HepG2 (cell line): ENCODE measurements at regions not wholly inside any gene's neighbourhood (a gene's known extent, or its start where the extent isn't known, plus 50 kb on each side); places are given as distances from the start of the nearest gene placed in this dataset.

Experiments used
- CEBPB ChIP-seq: IDR thresholded peaks from 2 replicates; pipeline ENCODE4 v1.6.1; 2011; ENCODE audit warnings: low read depth, low read length, improper control_type of control experiment, borderline replicate concordance
- CTCF ChIP-seq: sonication (generic); formaldehyde crosslinking; IDR thresholded peaks from 2 replicates; pipeline ENCODE4 v1.5.0; 2020; ENCODE audit warnings: mild to moderate bottlenecking, missing genetic modification reagents, moderate library complexity
- EP300 ChIP-seq, 3 experiments: sonication (generic) in 1 of 3; formaldehyde crosslinking in 1 of 3; IDR thresholded peaks; 2 replicates each; pipeline versions ENCODE4 v1.5.1 to v1.6.1; 2011 to 2020; ENCODE audit warnings: low read depth in 2 of 3, low read length in 2 of 3, borderline replicate concordance in 1 of 3, improper control_type of control experiment in 1 of 3, mild to moderate bottlenecking in 1 of 3, missing genetic modification reagents in 1 of 3, moderate library complexity in 1 of 3
- HCFC1 ChIP-seq: fragments of 150-350 bp; IDR thresholded peaks from 2 replicates; pipeline ENCODE4 v1.6.1; 2014; ENCODE audit warnings: low read depth, low read length
- KDM6A ChIP-seq: IDR thresholded peaks from 2 replicates; pipeline ENCODE4 v1.6.1; 2016; ENCODE audit warnings: low read depth
- MAX ChIP-seq: IDR thresholded peaks from 2 replicates; pipeline ENCODE4 v1.6.1; 2012; ENCODE audit warnings: inconsistent platforms
- PRDM15 ChIP-seq: sonication (generic); formaldehyde crosslinking; IDR thresholded peaks from 2 replicates; pipeline ENCODE4 v1.4.0; 2020; ENCODE audit warnings: missing genetic modification reagents
- SP2 ChIP-seq: sonication (generic); formaldehyde crosslinking; IDR thresholded peaks from 2 replicates; pipeline ENCODE4 v1.5.1; 2020; ENCODE audit warnings: mild to moderate bottlenecking, missing genetic modification reagents
- ZNF572 ChIP-seq: sonication (generic); formaldehyde crosslinking; IDR thresholded peaks from 2 replicates; pipeline ENCODE4 v1.5.1; 2020; ENCODE audit warnings: mild to moderate bottlenecking, missing genetic modification reagents
- ZNF660 ChIP-seq: sonication (generic); formaldehyde crosslinking; IDR thresholded peaks from 2 replicates; pipeline ENCODE4 v1.5.1; 2020; ENCODE audit warnings: mild to moderate bottlenecking, low read depth, missing genetic modification reagents, borderline replicate concordance

- TF ChIP-seq PRDM15, result no peak
- no peak for TF ChIP-seq CTCF (CRISPR knock-in tag)
- TF ChIP-seq ZNF572 (CRISPR knock-in tag), result no peak
- TF ChIP-seq ZNF660 (CRISPR knock-in tag), result no peak
- TF ChIP-seq SP2, result no peak
- TF ChIP-seq HCFC1, result no peak
- TF ChIP-seq KDM6A (CRISPR knock-in tag), result no peak
- no peak for TF ChIP-seq MAX
- TF ChIP-seq EP300 (IDR thresholded peaks at IDR 0.05; ENCODE audit: low read depth in 2 of 2, low read length in 2 of 2), result no peak
- no peak for TF ChIP-seq EP300 (CRISPR knock-in tag; IDR thresholded peaks at IDR 0.05; ENCODE audit: borderline replicate concordance)
- no peak for TF ChIP-seq CEBPB
Observed at GRCh38 chr2:15755528-15755927, 163.9 kb downstream of the DDX1 start.
